ENCODE measurements at regions not wholly inside any gene's neighbourhood (a gene's known extent, or its start where the extent isn't known, plus 50 kb on each side); places are given as distances from the start of the nearest gene placed in this dataset.

- TF ChIP-seq ZFX (IDR thresholded peaks at IDR 0.05), result no peak
- TF ChIP-seq, protein P1, sequence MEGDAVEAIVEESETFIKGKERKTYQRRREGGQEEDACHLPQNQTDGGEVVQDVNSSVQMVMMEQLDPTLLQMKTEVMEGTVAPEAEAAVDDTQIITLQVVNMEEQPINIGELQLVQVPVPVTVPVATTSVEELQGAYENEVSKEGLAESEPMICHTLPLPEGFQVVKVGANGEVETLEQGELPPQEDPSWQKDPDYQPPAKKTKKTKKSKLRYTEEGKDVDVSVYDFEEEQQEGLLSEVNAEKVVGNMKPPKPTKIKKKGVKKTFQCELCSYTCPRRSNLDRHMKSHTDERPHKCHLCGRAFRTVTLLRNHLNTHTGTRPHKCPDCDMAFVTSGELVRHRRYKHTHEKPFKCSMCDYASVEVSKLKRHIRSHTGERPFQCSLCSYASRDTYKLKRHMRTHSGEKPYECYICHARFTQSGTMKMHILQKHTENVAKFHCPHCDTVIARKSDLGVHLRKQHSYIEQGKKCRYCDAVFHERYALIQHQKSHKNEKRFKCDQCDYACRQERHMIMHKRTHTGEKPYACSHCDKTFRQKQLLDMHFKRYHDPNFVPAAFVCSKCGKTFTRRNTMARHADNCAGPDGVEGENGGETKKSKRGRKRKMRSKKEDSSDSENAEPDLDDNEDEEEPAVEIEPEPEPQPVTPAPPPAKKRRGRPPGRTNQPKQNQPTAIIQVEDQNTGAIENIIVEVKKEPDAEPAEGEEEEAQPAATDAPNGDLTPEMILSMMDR (conservative IDR thresholded peaks at IDR 0.05), result no peak
- no peak overlapping the region for H3K27ac ChIP-seq
Measured at GRCh38 chr1:213724640-213725536, 262.9 kb upstream of the PROX1 start.

- no peak for TF ChIP-seq ZFX (IDR thresholded peaks at IDR 0.05)
- TF ChIP-seq, protein P1 (conservative IDR thresholded peaks at IDR 0.05), result no peak
- H3K27ac ChIP-seq, result no peak overlapping the region
Measured at GRCh38 chr1:213727853-213728592, 259.8 kb upstream of the PROX1 start.

DNA sequence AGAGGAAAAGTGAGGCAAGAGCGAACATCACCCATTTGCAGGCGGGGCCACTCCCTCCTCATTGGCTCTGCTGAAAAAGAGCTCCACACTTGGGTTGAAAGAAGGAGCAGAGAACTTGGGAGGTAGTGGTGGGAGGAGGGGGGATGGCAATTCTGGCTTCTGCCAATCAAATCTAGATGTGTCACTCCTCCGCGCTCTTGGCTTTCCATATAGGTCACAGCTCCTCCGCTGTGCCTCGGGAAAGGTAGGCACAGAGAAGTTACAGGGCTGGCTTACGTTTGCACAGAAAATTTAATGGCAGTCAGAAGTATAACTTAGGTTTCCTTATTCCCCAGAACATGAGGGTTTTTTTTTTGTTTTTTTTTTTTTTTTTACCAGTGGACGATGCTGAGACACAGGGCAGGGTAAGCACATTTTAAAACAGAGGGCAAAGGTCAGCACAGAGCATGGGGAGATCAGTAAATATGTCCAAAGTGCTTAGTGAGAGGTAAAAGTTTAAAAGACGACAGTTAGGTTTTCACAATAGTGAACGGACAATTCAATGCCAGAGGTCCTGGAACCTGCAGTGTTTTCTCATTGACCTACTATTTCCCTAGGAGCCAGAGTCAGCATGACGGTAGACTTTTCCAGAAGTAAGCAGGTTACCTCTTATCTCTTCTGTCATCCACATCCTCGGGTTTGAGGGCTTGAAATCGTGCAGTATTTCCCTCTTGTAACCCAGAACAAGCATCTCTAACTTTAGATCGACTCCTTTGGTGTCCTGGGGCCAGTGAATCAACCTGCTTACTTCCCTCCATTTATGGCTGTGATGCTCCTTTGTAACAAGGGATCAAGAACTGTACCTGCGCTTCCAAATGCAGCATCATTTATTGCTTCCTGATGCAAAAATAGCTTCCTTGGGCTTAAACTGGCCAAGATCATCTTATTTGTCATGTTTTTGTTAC lies 258.9 kb upstream of the PROX1 start:
- no peak overlapping the region for H3K27ac ChIP-seq
- TF ChIP-seq, protein P1 (conservative IDR thresholded peaks at IDR 0.05), result no peak
- TF ChIP-seq ZFX (IDR thresholded peaks at IDR 0.05), result no peak

- TF ChIP-seq ZFX (IDR thresholded peaks at IDR 0.05), result no peak
- TF ChIP-seq, protein P1 (conservative IDR thresholded peaks at IDR 0.05), result no peak
- H3K27ac ChIP-seq, result no peak overlapping the region
Measured at GRCh38 chr1:213733705-213734104, 254.1 kb upstream of the PROX1 start.

DNA sequence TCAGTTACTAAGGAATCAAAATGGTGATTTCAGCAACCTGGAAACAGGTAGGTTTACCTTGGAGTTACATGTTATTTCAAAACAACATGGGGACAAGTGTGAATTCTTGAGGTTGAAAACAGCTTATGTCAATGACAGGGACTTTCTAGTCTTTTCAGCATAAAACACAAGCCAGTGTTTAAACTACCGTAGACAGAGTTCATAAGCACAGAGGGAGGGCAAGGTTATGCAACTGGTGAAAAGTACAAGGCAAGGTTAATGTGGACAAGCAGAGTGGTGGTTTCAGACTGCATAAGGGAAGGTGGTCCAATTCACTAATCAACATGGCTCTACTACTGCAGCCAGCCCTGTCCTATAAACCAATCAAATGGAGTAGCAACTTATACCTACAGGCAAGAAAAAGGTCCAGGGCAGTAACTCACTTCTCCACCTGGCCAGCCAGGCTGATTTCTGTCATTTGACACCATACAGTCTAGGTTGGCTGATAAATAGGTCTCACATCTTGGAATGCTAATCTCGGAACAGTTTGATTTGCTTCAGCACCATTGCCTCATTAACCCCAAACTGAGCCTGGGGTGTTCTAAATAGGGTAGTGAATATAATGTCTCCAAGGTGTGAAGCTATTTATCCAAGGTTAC lies 250.3 kb upstream of the PROX1 start:
- H3K27ac ChIP-seq, result no peak overlapping the region
- TF ChIP-seq, protein P1 (conservative IDR thresholded peaks at IDR 0.05), result no peak
- TF ChIP-seq ZFX (IDR thresholded peaks at IDR 0.05), result no peak

DNA sequence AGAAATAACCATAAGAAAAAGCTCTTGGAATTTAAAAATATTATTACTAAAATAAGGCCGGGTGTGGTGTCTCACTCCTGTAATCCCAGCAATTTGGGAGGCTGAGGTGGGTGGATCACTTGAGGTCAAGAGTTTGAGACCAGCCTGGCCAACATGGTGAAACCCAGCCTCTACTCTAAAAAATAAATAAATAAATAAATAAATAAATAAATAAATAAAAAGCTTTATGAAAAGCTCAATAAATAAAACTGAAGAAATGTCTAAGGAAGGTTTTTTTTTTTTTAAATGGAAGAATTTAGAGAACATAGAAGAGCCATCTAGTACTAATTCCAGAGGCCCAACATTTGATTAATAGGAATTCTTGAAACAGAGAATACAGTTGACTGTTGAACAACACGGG lies 249.1 kb upstream of the PROX1 start:
- H3K27ac ChIP-seq, result no peak overlapping the region
- TF ChIP-seq, protein P1 (conservative IDR thresholded peaks at IDR 0.05), result no peak
- TF ChIP-seq ZFX (IDR thresholded peaks at IDR 0.05), result no peak
